ENCODE measurements at regions not wholly inside any gene's neighbourhood (a gene's known extent, or its start where the extent isn't known, plus 50 kb on each side); places are given as distances from the start of the nearest gene placed in this dataset.

DNA sequence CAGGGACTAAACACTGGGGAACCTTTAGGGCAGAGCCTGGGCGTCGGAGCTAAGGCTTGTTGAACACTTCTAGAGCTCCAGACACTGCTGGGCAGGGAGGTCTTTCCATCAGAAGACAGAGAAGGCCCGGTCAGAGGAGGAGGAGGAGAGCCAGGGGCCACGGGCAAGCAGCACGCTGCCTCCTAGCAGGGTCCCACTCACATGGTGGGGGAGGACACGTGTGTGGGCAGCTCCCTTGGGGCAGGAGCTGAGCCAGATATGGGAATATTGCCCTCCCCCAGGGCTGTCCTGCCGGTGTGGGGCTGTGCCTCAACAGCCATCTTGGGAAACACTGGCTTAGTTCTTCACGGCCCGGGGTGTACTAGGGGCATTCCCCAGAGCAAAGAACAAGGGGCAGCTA, 89.6 kb upstream of the TLE3 start:
- TF ChIP-seq, protein P1, sequence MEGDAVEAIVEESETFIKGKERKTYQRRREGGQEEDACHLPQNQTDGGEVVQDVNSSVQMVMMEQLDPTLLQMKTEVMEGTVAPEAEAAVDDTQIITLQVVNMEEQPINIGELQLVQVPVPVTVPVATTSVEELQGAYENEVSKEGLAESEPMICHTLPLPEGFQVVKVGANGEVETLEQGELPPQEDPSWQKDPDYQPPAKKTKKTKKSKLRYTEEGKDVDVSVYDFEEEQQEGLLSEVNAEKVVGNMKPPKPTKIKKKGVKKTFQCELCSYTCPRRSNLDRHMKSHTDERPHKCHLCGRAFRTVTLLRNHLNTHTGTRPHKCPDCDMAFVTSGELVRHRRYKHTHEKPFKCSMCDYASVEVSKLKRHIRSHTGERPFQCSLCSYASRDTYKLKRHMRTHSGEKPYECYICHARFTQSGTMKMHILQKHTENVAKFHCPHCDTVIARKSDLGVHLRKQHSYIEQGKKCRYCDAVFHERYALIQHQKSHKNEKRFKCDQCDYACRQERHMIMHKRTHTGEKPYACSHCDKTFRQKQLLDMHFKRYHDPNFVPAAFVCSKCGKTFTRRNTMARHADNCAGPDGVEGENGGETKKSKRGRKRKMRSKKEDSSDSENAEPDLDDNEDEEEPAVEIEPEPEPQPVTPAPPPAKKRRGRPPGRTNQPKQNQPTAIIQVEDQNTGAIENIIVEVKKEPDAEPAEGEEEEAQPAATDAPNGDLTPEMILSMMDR (IDR thresholded peaks at IDR 0.05; ENCODE audit: insufficient read depth, low read length) = no peak
- TF ChIP-seq POLR2AphosphoS5 (IDR thresholded peaks at IDR 0.05; ENCODE audit: low read depth) (no peak), GABPA (IDR thresholded peaks at IDR 0.05; ENCODE audit: low read depth) (no peak), REST (IDR thresholded peaks at IDR 0.05; ENCODE audit: insufficient replicate concordance, low read depth) (no peak), SPI1 (IDR thresholded peaks at IDR 0.05; ENCODE audit: borderline replicate concordance, low read depth) (no peak)
